ENCODE measurements at regions not wholly inside any gene's neighbourhood (a gene's known extent, or its start where the extent isn't known, plus 50 kb on each side); places are given as distances from the start of the nearest gene placed in this dataset.
"Not testable (repeated sequence)": the region's sequence is repeated elsewhere in the genome, so short reads cannot be mapped to it uniquely, and the experiment has no call there.

GRCh38 chr13:88670509-88670908 is 999.3 kb downstream of the SLITRK5 start:
- DNase-seq (ENCODE audit: low spot score) (no peak), ATAC-seq (no peak)

DNA sequence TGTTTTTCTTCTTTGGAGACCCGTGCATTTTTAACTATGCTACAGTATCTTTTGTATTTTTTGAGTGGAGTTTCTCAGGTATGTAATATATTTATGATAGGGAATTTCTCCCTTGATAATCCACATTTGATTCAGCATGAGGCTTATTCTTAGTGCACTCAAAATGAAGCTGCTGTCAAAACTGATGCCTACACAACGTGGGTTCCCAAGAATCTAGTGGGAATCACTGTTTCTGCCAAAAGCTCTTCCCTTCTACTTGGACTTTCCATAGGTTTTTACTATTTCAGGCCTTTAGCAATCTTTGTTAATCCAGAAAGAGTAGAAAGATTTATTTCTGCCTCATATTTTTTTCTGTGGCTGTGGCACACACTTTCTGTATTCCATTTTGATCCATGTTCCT is 1003.7 kb downstream of the SLITRK5 start:
- ATAC-seq = no peak
- no peak for DNase-seq (ENCODE audit: low spot score)

DNA sequence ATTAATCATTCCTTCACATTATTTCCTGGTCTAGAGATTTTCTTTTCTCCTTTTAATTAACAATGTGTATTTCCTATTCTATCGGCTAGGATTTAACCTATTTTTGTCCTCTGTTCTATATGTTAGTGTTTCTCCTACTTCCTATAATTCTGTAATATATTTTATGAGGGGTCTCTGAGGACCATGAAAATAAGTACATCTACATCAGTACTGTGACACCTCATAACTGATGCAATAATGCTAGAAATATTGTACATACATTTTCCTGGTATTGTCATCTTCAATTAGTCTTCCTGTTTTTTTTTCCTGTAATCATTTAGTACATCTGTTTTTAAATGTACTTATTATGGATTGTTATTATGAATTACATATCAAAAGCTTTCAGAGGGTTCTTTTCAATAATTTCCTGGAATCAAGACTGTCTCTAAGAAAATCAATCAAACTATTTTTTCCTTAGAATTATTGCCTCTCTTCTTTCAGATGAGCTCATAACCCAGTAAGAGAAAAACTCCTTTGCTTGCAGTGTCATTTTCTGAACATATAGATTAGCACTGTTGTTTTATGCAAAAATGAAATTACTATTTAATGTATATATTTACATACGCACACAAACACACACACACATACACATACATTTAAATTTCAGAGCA is 1004.3 kb downstream of the SLITRK5 start:
- DNase-seq (ENCODE audit: low spot score) (no peak), ATAC-seq (no peak)

- ATAC-seq (no peak), DNase-seq (ENCODE audit: low spot score) (no peak)
Observed at GRCh38 chr13:88676016-88676415, 1004.8 kb downstream of the SLITRK5 start.

DNA sequence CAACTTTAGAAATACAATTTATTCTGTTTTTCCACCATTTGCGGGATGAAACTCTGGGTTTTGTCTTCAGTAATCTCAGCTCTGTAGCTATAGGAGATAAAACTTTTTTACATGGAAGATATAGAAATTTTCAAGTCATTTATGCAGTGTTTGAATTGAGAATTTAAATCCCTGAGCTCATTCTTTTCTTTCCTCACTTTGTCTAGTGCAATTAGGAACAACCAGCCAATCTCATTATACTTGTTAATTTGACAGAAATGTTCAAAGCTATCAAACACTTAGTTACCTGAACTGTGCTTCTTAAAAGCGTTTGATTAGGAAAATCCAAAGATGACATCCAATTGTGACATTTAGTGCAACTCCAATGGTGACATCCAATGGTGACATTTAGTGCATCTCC is 1014.3 kb downstream of the SLITRK5 start:
- no peak for ATAC-seq
- no peak for DNase-seq (ENCODE audit: low spot score)

DNA sequence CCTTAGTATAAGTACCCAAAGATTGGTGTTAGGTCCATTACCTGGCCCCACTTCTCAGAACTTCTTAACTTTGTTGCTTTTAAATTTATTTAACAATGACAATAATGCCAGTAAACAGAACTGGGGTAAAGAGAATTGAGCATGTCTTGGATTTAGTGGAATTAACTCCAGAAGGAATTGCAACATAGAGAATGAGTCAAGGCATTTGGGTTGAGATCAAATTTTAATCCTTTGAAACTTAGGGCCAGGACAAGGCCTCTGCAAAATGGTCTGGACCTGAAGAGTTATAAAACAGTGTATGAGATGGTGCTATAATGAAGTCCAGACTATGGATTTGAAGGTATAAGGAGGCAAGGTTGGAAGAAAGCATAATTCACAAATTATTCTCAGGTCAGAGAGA is 1030.4 kb downstream of the SLITRK5 start:
- ATAC-seq = no peak
- no peak for DNase-seq (ENCODE audit: low spot score)

GRCh38 chr13:88704600-88705275 is 1033.6 kb downstream of the SLITRK5 start:
- ATAC-seq (no peak), DNase-seq (ENCODE audit: low spot score) (no peak)

DNA sequence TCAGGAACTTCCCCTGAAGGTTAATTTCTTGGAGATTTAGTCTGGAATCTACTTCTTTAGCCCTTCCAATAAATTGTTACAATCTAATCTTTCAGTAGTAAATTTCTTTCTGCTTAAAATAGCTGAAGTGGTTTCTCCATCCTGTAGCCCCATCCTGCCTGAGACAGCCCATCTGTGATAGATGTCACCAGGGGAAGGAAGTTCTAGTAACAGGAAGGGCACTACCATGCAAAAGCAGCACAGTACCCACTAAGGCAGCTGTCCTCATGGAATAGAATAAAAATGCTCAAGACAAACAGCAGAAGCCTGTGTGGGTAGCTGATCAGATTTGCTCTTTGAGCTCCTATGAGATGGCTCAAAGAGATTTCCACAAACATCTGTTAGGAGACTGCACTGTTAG is 1036.5 kb downstream of the SLITRK5 start:
- DNase-seq (ENCODE audit: low spot score) = no peak

GRCh38 chr13:88717946-88718345 is 1046.8 kb downstream of the SLITRK5 start:
- ATAC-seq (no peak), DNase-seq (ENCODE audit: low spot score) (no peak)

More for the DNA sequence above, 1036.5 kb downstream of the SLITRK5 start:
- ATAC-seq = no peak

- DNase-seq (ENCODE audit: low spot score) = no peak
- ATAC-seq = no peak
Observed at GRCh38 chr13:88718781-88719180, 1047.6 kb downstream of the SLITRK5 start.

DNA sequence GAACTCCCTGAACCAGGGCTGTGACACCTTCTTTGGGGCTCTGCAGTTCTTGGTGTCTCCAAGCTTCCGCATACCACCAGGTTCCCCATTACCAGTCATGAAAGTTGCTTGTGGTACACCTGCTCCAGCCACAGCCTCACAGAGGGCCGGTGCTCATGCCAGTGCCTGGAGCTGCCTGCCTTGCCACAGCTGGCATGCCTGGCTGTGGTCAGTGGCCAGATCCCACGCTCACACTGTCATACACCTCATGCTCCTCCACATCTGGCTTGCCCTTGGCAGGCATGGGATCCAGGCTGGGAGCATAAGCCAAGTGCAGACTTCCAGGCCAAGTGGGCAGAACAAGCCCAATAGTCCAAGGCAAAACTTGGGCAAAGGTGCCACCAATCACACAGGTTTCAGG is 1054.9 kb downstream of the SLITRK5 start:
- DNase-seq (ENCODE audit: low spot score) (no peak), ATAC-seq (no peak)

- not testable (repeated sequence) for ATAC-seq; DNase-seq (ENCODE audit: low spot score)
Observed at GRCh38 chr13:88727236-88727635, 1056.1 kb downstream of the SLITRK5 start.

GRCh38 chr13:88729605-88730004 is 1058.4 kb downstream of the SLITRK5 start:
- ATAC-seq = no peak
- DNase-seq (ENCODE audit: low spot score) = no peak

GRCh38 chr13:88736026-88736425 is 1064.9 kb downstream of the SLITRK5 start:
- DNase-seq (ENCODE audit: low spot score) (no peak), ATAC-seq (no peak)

- no peak for ATAC-seq
- DNase-seq (ENCODE audit: low spot score) = no peak
Observed at GRCh38 chr13:88739195-88739594, 1068.0 kb downstream of the SLITRK5 start.

DNA sequence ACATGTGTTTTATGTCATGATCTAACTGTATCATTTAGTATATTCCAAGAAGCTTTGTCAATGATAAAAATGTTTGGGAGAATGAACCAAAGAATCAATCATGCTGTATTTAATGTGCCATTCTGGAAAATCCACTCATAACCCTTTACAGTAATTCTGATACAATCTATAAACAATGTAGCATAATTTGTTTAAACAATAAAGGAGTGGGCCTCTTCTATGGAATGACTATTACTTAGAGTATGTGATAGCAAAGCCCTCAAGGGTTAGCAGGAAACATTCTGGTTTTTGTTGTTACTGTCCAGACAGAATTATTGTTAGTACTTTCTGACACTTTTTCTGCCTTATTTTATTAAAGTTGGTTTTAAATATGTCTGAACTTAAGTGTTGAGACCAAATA is 1073.1 kb downstream of the SLITRK5 start:
- no peak for DNase-seq (ENCODE audit: low spot score)
- ATAC-seq = no peak

DNA sequence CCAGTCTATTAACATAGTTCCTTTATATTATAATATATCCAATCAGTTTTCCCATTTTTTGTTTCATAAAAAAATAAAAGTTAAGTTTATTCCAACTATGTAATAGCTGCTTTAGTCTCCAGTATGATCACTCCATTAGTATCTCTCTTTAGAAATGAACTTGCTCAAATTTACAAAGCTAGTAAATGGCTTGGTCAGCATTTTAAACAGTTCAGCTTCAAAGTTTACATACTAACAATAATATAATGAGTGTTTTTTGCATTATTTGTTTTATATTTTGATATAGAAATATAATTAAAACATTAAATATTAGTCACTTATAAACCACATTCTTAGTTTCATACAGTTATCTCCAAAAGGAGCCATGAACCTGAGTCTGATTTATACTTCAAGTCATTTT is 1073.8 kb downstream of the SLITRK5 start:
- DNase-seq (ENCODE audit: low spot score) (no peak), ATAC-seq (no peak)

- no peak for ATAC-seq
- no peak for DNase-seq (ENCODE audit: low spot score)
Observed at GRCh38 chr13:88752041-88752440, 1080.9 kb downstream of the SLITRK5 start.

DNA sequence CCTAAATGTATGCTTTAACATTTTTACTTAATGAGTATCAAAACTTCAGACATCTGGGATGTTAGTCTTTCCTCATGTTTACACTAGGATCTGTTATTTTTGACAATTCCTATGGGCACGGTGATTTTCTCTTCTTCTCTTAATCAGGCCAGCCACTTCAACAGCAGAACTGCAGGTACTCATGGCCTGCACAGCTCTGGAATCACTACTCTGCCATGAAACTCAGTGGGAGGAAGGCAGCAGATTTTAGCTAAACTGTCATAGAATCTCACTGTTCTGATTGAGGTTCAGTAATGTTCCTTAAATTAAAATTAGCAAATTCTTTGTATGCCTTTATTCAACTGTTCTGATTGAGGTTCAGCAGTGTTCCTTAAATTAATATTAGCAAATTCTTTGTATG is 1083.0 kb downstream of the SLITRK5 start:
- DNase-seq (ENCODE audit: low spot score) (no peak), ATAC-seq (no peak)

GRCh38 chr13:88761145-88761544 is 1090.0 kb downstream of the SLITRK5 start:
- DNase-seq (ENCODE audit: low spot score) (no peak), ATAC-seq (no peak)

GRCh38 chr13:88764103-88764502 is 1092.9 kb downstream of the SLITRK5 start:
- ATAC-seq = no peak
- no peak for DNase-seq (ENCODE audit: low spot score)

- no peak for ATAC-seq
- DNase-seq (ENCODE audit: low spot score) = no peak
Observed at GRCh38 chr13:88800505-88800904, 1129.3 kb downstream of the SLITRK5 start.

DNA sequence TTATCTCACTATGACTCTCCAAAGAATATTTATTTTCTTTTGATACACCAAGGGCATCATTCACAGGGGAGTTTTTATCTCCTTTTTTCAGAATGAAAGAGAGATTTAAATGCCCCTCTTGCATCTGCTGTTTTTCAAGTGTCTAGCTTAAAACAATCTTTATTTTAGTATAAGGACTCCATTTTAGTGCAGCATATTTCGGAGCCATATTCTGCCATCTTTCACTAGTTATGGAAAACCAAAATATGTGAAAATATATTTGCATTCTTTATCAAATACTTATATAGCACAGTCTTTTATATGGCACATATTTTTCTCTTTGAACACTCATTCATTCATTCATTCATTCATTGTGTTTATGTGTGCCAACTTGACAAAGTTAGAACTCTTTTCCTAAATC is 1130.2 kb downstream of the SLITRK5 start:
- DNase-seq (ENCODE audit: low spot score) (no peak), ATAC-seq (no peak)

Data from left lobe of liver (tissue), 2 donors.